ENCODE measurements at regions not wholly inside any gene's neighbourhood (a gene's known extent, or its start where the extent isn't known, plus 50 kb on each side); places are given as distances from the start of the nearest gene placed in this dataset.

GRCh38 chr14:84535484-84535883 lies 994.5 kb upstream of the FLRT2 start:
- CTCF ChIA-PET (ENCODE audit: unreplicated experiment): no interaction called here
- H3K4me3 ChIP-seq (ENCODE audit: low read depth, low read length, poor library complexity, severe bottlenecking): no peak overlapping the region
- H3K4me1 ChIP-seq (ENCODE audit: insufficient read depth, low read length, poor library complexity, severe bottlenecking): no peaks in the 10 kb centered on the region
- POLR2A ChIA-PET: no interaction called here
- DNase-seq (ENCODE audit: low spot score): no peak
- no peak overlapping the region for H2AFZ ChIP-seq (ENCODE audit: low read length)
- BruUV-seq (replicated peaks): no TSS peak
- no peaks in the 10 kb centered on the region for H4K20me1 ChIP-seq (ENCODE audit: insufficient read depth, low read length)
- no peaks in the 10 kb centered on the region for H3K79me2 ChIP-seq (ENCODE audit: insufficient read depth, low read depth, low read length)
- no peaks in the 10 kb centered on the region for H3K36me3 ChIP-seq (ENCODE audit: insufficient read depth, low read length)
- no peak overlapping the region for H3K4me2 ChIP-seq (ENCODE audit: low read length)
- H3K9me3 ChIP-seq (ENCODE audit: low read length): no peaks in the 10 kb centered on the region
- TF ChIP-seq EZH2phosphoT487 (IDR thresholded peaks at IDR 0.05; ENCODE audit: borderline replicate concordance, low read depth, low read length) (no peak), CTCF (conservative IDR thresholded peaks at IDR 0.05; ENCODE audit: low read length) (no peak)
- no peak overlapping the region for H3K27ac ChIP-seq (ENCODE audit: low read depth, low read length, poor library complexity, severe bottlenecking)
- H3K9me2 ChIP-seq (ENCODE audit: insufficient read depth, low read length): no peaks in the 10 kb centered on the region
- intact Hi-C loops (cut with micrococcal nuclease; ENCODE audit: unreplicated experiment): no loop called here

DNA sequence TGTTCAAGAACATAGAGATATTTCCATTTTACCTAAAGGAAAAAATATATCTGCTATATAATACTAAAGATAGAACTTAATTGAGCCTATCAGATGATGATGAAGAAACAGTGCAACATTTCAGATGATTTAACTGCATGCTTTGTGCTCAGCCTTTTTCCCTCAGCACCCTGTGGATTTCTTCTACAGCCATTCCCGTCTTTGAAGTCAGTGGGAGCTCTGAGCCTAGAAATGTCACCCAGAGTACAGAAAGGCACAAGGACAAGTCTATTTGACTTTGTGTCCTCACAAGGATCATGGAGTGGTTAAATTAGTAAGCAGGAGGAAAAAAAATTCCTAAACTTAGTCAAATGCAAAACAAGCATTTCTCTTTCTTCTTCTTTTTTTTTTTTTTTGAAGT lies 994.0 kb upstream of the FLRT2 start:
- Histone ChIP-seq H3K9me3 (ENCODE audit: low read length) (no peaks in the 10 kb centered on the region), H3K79me2 (ENCODE audit: insufficient read depth, low read depth, low read length) (no peaks in the 10 kb centered on the region), H3K4me2 (ENCODE audit: low read length) (no peak overlapping the region), H4K20me1 (ENCODE audit: insufficient read depth, low read length) (no peaks in the 10 kb centered on the region), H3K4me1 (ENCODE audit: insufficient read depth, low read length, poor library complexity, severe bottlenecking) (no peaks in the 10 kb centered on the region), H3K36me3 (ENCODE audit: insufficient read depth, low read length) (no peaks in the 10 kb centered on the region), H2AFZ (ENCODE audit: low read length) (no peak overlapping the region), H3K27ac (ENCODE audit: low read depth, low read length, poor library complexity, severe bottlenecking) (no peak overlapping the region), H3K9me2 (ENCODE audit: insufficient read depth, low read length) (no peaks in the 10 kb centered on the region), H3K4me3 (ENCODE audit: low read depth, low read length, poor library complexity, severe bottlenecking) (no peak overlapping the region)
- no peak for DNase-seq (ENCODE audit: low spot score)
- no peak for TF ChIP-seq CTCF (conservative IDR thresholded peaks at IDR 0.05; ENCODE audit: low read length)
- TF ChIP-seq EZH2phosphoT487 (IDR thresholded peaks at IDR 0.05; ENCODE audit: borderline replicate concordance, low read depth, low read length): no peak
- ChIA-PET POLR2A (no interaction called here), CTCF (ENCODE audit: unreplicated experiment) (no interaction called here)
- BruUV-seq (replicated peaks): no TSS peak
- intact Hi-C loops (cut with micrococcal nuclease; ENCODE audit: unreplicated experiment): no loop called here

GRCh38 chr14:84541018-84541417 lies 988.9 kb upstream of the FLRT2 start:
- BruUV-seq (replicated peaks): no TSS peak
- Histone ChIP-seq H4K20me1 (ENCODE audit: insufficient read depth, low read length) (no peaks in the 10 kb centered on the region), H3K9me3 (ENCODE audit: low read length) (no peaks in the 10 kb centered on the region), H3K4me2 (ENCODE audit: low read length) (no peak overlapping the region), H3K79me2 (ENCODE audit: insufficient read depth, low read depth, low read length) (no peaks in the 10 kb centered on the region), H2AFZ (ENCODE audit: low read length) (no peak overlapping the region), H3K4me3 (ENCODE audit: low read depth, low read length, poor library complexity, severe bottlenecking) (no peak overlapping the region), H3K36me3 (ENCODE audit: insufficient read depth, low read length) (no peaks in the 10 kb centered on the region), H3K4me1 (ENCODE audit: insufficient read depth, low read length, poor library complexity, severe bottlenecking) (no peaks in the 10 kb centered on the region), H3K9me2 (ENCODE audit: insufficient read depth, low read length) (no peaks in the 10 kb centered on the region), H3K27ac (ENCODE audit: low read depth, low read length, poor library complexity, severe bottlenecking) (no peak overlapping the region)
- TF ChIP-seq CTCF (conservative IDR thresholded peaks at IDR 0.05; ENCODE audit: low read length) (no peak), EZH2phosphoT487 (IDR thresholded peaks at IDR 0.05; ENCODE audit: borderline replicate concordance, low read depth, low read length) (no peak)
- intact Hi-C loops (cut with micrococcal nuclease; ENCODE audit: unreplicated experiment): no loop called here
- DNase-seq (ENCODE audit: low spot score): no peak
- ChIA-PET CTCF (ENCODE audit: unreplicated experiment) (no interaction called here), POLR2A (interaction anchor here (0.6 kb wide), 1 partner anchor 962 kb away, joined by 3 read pairs; no protein-coding TSS in a partner anchor)

All from OCI-LY7 (cell line).